CD8-positive, alpha-beta memory T cell (primary cell): ENCODE measurements at regions not wholly inside any gene's neighbourhood (a gene's known extent, or its start where the extent isn't known, plus 50 kb on each side); places are given as distances from the start of the nearest gene placed in this dataset.
"Not testable (repeated sequence)": the region's sequence is repeated elsewhere in the genome, so short reads cannot be mapped to it uniquely, and the experiment has no call there.

Source experiments
- CTCF ChIA-PET: fragments of 350-600 bp; sonication (Branson Sonifier 250); formaldehyde crosslinking; loops from one replicate; lab custom pipeline; 2021; ENCODE audit warnings: antibody characterized with exemption; lab: Charles Lee
- POLR2A ChIA-PET: fragments of 350-600 bp; sonication (Branson Sonifier 250); formaldehyde crosslinking; loops from one replicate; lab custom pipeline; 2021; ENCODE audit warnings: antibody characterized with exemption; lab: Charles Lee
- DNase-seq, 5 donors: peaks; one replicate each; pipeline versions ENCODE4 v3.0.0 to v3.0.0-alpha.2; 2020 to 2022; ENCODE audit warnings: mixed read lengths in 1 of 5
- H3K27ac ChIP-seq: one replicate; pipeline ENCODE4 v1.7.0; 2013; ENCODE audit warnings: low read depth, mild to moderate bottlenecking, low read length, moderate library complexity
- H3K27me3 ChIP-seq: 2 replicates; pipeline ENCODE4 v1.7.0; 2013; ENCODE audit warnings: low read length, mild to moderate bottlenecking; ENCODE audit not compliant: insufficient read depth, poor library complexity, severe bottlenecking
- H3K36me3 ChIP-seq: 2 replicates; pipeline ENCODE4 v1.7.0; 2013; ENCODE audit warnings: mild to moderate bottlenecking, low read length, moderate library complexity; ENCODE audit not compliant: insufficient read depth
- H3K4me1 ChIP-seq: 2 replicates; pipeline ENCODE4 v1.7.0; 2013; ENCODE audit warnings: mild to moderate bottlenecking, low read length, moderate library complexity; ENCODE audit not compliant: insufficient read depth
- H3K4me3 ChIP-seq: 2 replicates; pipeline ENCODE4 v1.7.0; 2013; ENCODE audit warnings: mild to moderate bottlenecking, low read length
- H3K9me3 ChIP-seq: 2 replicates; pipeline ENCODE4 v1.7.0; 2013; ENCODE audit warnings: mild to moderate bottlenecking, low read length
- H3K27ac Mint-ChIP-seq, 8 donors: one replicate each; pipeline ENCODE4 v1.8.0; 2020 to 2021; ENCODE audit warnings: mixed read lengths in 8 of 8, mild to moderate bottlenecking in 6 of 8, inconsistent platforms in 3 of 8, moderate library complexity in 3 of 8
- H3K27me3 Mint-ChIP-seq, 2 donors: one replicate each; pipeline ENCODE4 v1.8.0; 2020 to 2021; ENCODE audit warnings: mixed read lengths in 2 of 2, mild to moderate bottlenecking in 1 of 2, moderate library complexity in 1 of 2
- H3K36me3 Mint-ChIP-seq, 3 donors: one replicate each; pipeline ENCODE4 v1.8.0; 2020 to 2021; ENCODE audit warnings: mixed read lengths in 3 of 3, inconsistent platforms in 1 of 3, mild to moderate bottlenecking in 1 of 3
- H3K4me1 Mint-ChIP-seq, 3 donors: one replicate each; pipeline ENCODE4 v1.8.0; 2020 to 2021; ENCODE audit warnings: mixed read lengths in 3 of 3, inconsistent platforms in 1 of 3, mild to moderate bottlenecking in 1 of 3
- H3K4me3 Mint-ChIP-seq, 7 donors: one replicate each; pipeline ENCODE4 v1.8.0; 2020 to 2021; ENCODE audit warnings: mixed read lengths in 7 of 7, mild to moderate bottlenecking in 6 of 7, moderate library complexity in 4 of 7, inconsistent platforms in 2 of 7
- H3K9me3 Mint-ChIP-seq, 5 donors: one replicate each; pipeline ENCODE4 v1.8.0; 2020 to 2022; ENCODE audit warnings: mixed read lengths in 5 of 5, mild to moderate bottlenecking in 3 of 5, moderate library complexity in 2 of 5, inconsistent platforms in 1 of 5

GRCh38 chr12:100083308-100083707 lies 59.4 kb downstream of the BLTP3B start:
- no peak overlapping the region for H3K27ac ChIP-seq
- ChIA-PET CTCF (no interaction called here), POLR2A (no interaction called here)
- H3K27me3 Mint-ChIP-seq = peaks cover 0 to 1% of the 10 kb centered on the region in 2 donors
- H3K4me3 Mint-ChIP-seq = no peak overlapping the region
- H3K9me3 ChIP-seq = no peaks in the 10 kb centered on the region
- H3K27me3 ChIP-seq = no peaks in the 10 kb centered on the region
- DNase-seq = no peak
- H3K4me3 ChIP-seq = no peak overlapping the region
- H3K4me1 Mint-ChIP-seq = no peaks in the 10 kb centered on the region
- H3K4me1 ChIP-seq = no peaks in the 10 kb centered on the region
- H3K36me3 ChIP-seq = peaks cover 20% of the 10 kb centered on the region
- H3K9me3 Mint-ChIP-seq = peaks cover 0 to 12% (median 2%) of the 10 kb centered on the region in 5 donors
- no peak overlapping the region for H3K27ac Mint-ChIP-seq
- peaks cover 34 to 81% (median 62%) of the 10 kb centered on the region in 3 donors for H3K36me3 Mint-ChIP-seq

- H3K4me3 ChIP-seq, H3K27me3 Mint-ChIP-seq, POLR2A ChIA-PET, H3K4me1 ChIP-seq, DNase-seq, CTCF ChIA-PET, H3K27ac ChIP-seq, H3K4me3 Mint-ChIP-seq, H3K9me3 ChIP-seq, H3K27me3 ChIP-seq, H3K4me1 Mint-ChIP-seq: not testable (repeated sequence)
- H3K36me3 Mint-ChIP-seq = peaks cover 42 to 70% (median 68%) of the 10 kb centered on the region in 3 donors
- H3K9me3 Mint-ChIP-seq = peaks cover 0 to 12% (median 2%) of the 10 kb centered on the region in 5 donors
- peak overlapping the region in 1 of 8 donors; percentile 58 for H3K27ac Mint-ChIP-seq
- peaks cover 20% of the 10 kb centered on the region for H3K36me3 ChIP-seq
Observed at GRCh38 chr12:100078777-100079176, 63.9 kb downstream of the BLTP3B start.

- Histone ChIP-seq H3K4me3 (no peak overlapping the region), H3K9me3 (no peaks in the 10 kb centered on the region), H3K4me1 (no peaks in the 10 kb centered on the region), H3K36me3 (peaks cover 11% of the 10 kb centered on the region), H3K27ac (no peak overlapping the region), H3K27me3 (no peaks in the 10 kb centered on the region)
- H3K4me1 Mint-ChIP-seq = no peaks in the 10 kb centered on the region
- ChIA-PET CTCF (no interaction called here), POLR2A (no interaction called here)
- H3K4me3 Mint-ChIP-seq = no peak overlapping the region
- DNase-seq = no peak
- H3K9me3 Mint-ChIP-seq = peaks cover 0 to 12% (median 2%) of the 10 kb centered on the region in 5 donors
- H3K36me3 Mint-ChIP-seq = peaks cover 36 to 64% (median 59%) of the 10 kb centered on the region in 3 donors
- H3K27me3 Mint-ChIP-seq = peaks cover 0 to 1% of the 10 kb centered on the region in 2 donors
- H3K27ac Mint-ChIP-seq = no peak overlapping the region
Observed at GRCh38 chr12:100077367-100077766, 65.3 kb downstream of the BLTP3B start.

GRCh38 chr12:100075598-100075997 lies 67.1 kb downstream of the BLTP3B start:
- ChIA-PET POLR2A (no interaction called here), CTCF (no interaction called here)
- Mint-ChIP-seq H3K36me3 (peaks cover 24 to 56% (median 44%) of the 10 kb centered on the region in 3 donors), H3K9me3 (peaks cover 0 to 7% (median 0%) of the 10 kb centered on the region in 5 donors), H3K4me1 (no peaks in the 10 kb centered on the region), H3K4me3 (no peak overlapping the region), H3K27me3 (peaks cover 0 to 1% of the 10 kb centered on the region in 2 donors), H3K27ac (no peak overlapping the region)
- H3K27ac ChIP-seq = no peak overlapping the region
- no peaks in the 10 kb centered on the region for H3K4me1 ChIP-seq
- H3K36me3 ChIP-seq = no peaks in the 10 kb centered on the region
- DNase-seq = no peak
- H3K9me3 ChIP-seq = no peaks in the 10 kb centered on the region
- H3K4me3 ChIP-seq = no peak overlapping the region
- H3K27me3 ChIP-seq = no peaks in the 10 kb centered on the region

- DNase-seq = no peak
- Histone ChIP-seq H3K4me3 (no peak overlapping the region), H3K27ac (no peak overlapping the region), H3K36me3 (no peaks in the 10 kb centered on the region), H3K4me1 (no peaks in the 10 kb centered on the region), H3K27me3 (no peaks in the 10 kb centered on the region), H3K9me3 (no peaks in the 10 kb centered on the region)
- H3K4me1 Mint-ChIP-seq = peaks cover 0 to 1% (median 0%) of the 10 kb centered on the region in 3 donors
- POLR2A ChIA-PET = no interaction called here
- H3K27ac Mint-ChIP-seq = no peak overlapping the region
- H3K36me3 Mint-ChIP-seq = peaks cover 41 to 74% (median 57%) of the 10 kb centered on the region in 3 donors
- no peak overlapping the region for H3K4me3 Mint-ChIP-seq
- peaks cover 16 to 30% (median 26%) of the 10 kb centered on the region in 5 donors for H3K9me3 Mint-ChIP-seq
- no peaks in the 10 kb centered on the region for H3K27me3 Mint-ChIP-seq
- CTCF ChIA-PET = no interaction called here
Observed at GRCh38 chr12:100069795-100070194, 72.9 kb downstream of the BLTP3B start.

GRCh38 chr12:100068305-100068704 lies 74.4 kb downstream of the BLTP3B start:
- ChIA-PET POLR2A (no interaction called here), CTCF (no interaction called here)
- Mint-ChIP-seq H3K4me1 (peaks cover 0 to 1% (median 0%) of the 10 kb centered on the region in 3 donors), H3K4me3 (no peak overlapping the region), H3K27me3 (no peaks in the 10 kb centered on the region), H3K9me3 (peaks cover 18 to 36% (median 35%) of the 10 kb centered on the region in 5 donors), H3K27ac (no peak overlapping the region), H3K36me3 (peaks cover 51 to 78% (median 61%) of the 10 kb centered on the region in 3 donors)
- H3K36me3 ChIP-seq = no peaks in the 10 kb centered on the region
- no peak overlapping the region for H3K4me3 ChIP-seq
- no peaks in the 10 kb centered on the region for H3K9me3 ChIP-seq
- no peaks in the 10 kb centered on the region for H3K27me3 ChIP-seq
- H3K27ac ChIP-seq = no peak overlapping the region
- no peak for DNase-seq
- H3K4me1 ChIP-seq = no peaks in the 10 kb centered on the region

- POLR2A ChIA-PET = no interaction called here
- H3K36me3 Mint-ChIP-seq = peaks cover 36 to 71% (median 44%) of the 10 kb centered on the region in 3 donors
- no peaks in the 10 kb centered on the region for H3K27me3 ChIP-seq
Observed at GRCh38 chr12:100061814-100062213, 77.1 kb upstream of the ANKS1B start.

GRCh38 chr12:100058482-100059029 lies 73.8 kb upstream of the ANKS1B start:
- Histone ChIP-seq H3K27me3 (no peaks in the 10 kb centered on the region), H3K27ac (no peak overlapping the region), H3K36me3 (peaks cover 14% of the 10 kb centered on the region), H3K4me3 (no peak overlapping the region), H3K4me1 (no peaks in the 10 kb centered on the region), H3K9me3 (no peaks in the 10 kb centered on the region)
- Mint-ChIP-seq H3K27me3 (no peaks in the 10 kb centered on the region), H3K27ac (peak overlapping the region in 2 of 8 donors; percentile 30 to 71), H3K4me1 (no peaks in the 10 kb centered on the region), H3K36me3 (peaks cover 8 to 67% (median 33%) of the 10 kb centered on the region in 3 donors), H3K9me3 (no peaks in the 10 kb centered on the region), H3K4me3 (no peak overlapping the region)
- POLR2A ChIA-PET = no interaction called here
- CTCF ChIA-PET = no interaction called here
- no peak for DNase-seq

More at GRCh38 chr12:100061814-100062213, 77.1 kb upstream of the ANKS1B start:
- Histone ChIP-seq H3K4me3 (no peak overlapping the region), H3K9me3 (no peaks in the 10 kb centered on the region), H3K36me3 (peaks cover 10% of the 10 kb centered on the region), H3K27ac (no peak overlapping the region), H3K4me1 (no peaks in the 10 kb centered on the region)
- no peak for DNase-seq
- H3K9me3 Mint-ChIP-seq = peaks cover 11 to 23% (median 19%) of the 10 kb centered on the region in 5 donors
- no peak overlapping the region for H3K4me3 Mint-ChIP-seq
- CTCF ChIA-PET = no interaction called here
- H3K27me3 Mint-ChIP-seq = no peaks in the 10 kb centered on the region
- no peak overlapping the region for H3K27ac Mint-ChIP-seq
- H3K4me1 Mint-ChIP-seq = no peaks in the 10 kb centered on the region
